HFFc6 (cell line): ENCODE measurements at regions not wholly inside any gene's neighbourhood (a gene's known extent, or its start where the extent isn't known, plus 50 kb on each side); places are given as distances from the start of the nearest gene placed in this dataset.

Source experiments
- DNase-seq: peaks from one replicate; pipeline ENCODE4 v3.0.0-alpha.2; 2018
- H3K27ac Mint-ChIP-seq: 2 replicates; pipeline ENCODE4 v1.8.0; 2020; ENCODE audit warnings: mild to moderate bottlenecking, mixed read lengths
- H3K27me3 Mint-ChIP-seq: 2 replicates; pipeline ENCODE4 v1.8.0; 2021; ENCODE audit warnings: mild to moderate bottlenecking, moderate library complexity, mixed read lengths; ENCODE audit not compliant: insufficient read depth
- H3K36me3 Mint-ChIP-seq: 2 replicates; pipeline ENCODE4 v1.8.0; 2021; ENCODE audit warnings: low read depth, mixed read lengths
- H3K4me1 Mint-ChIP-seq: 2 replicates; pipeline ENCODE4 v1.8.0; 2020; ENCODE audit warnings: low read depth, mixed read lengths
- H3K4me3 Mint-ChIP-seq: 2 replicates; pipeline ENCODE4 v1.8.0; 2020; ENCODE audit warnings: mild to moderate bottlenecking, moderate library complexity, mixed read lengths
- H3K9me3 Mint-ChIP-seq: 2 replicates; pipeline ENCODE4 v1.8.0; 2020; ENCODE audit warnings: mild to moderate bottlenecking, mixed read lengths
- CTCF ChIP-seq: fragments of 200-600 bp; sonication (generic); IDR thresholded peaks from 2 replicates; pipeline ENCODE4 v1.5.0; 2021; ENCODE audit warnings: antibody characterized with exemption, mild to moderate bottlenecking

GRCh38 chr11:29119116-29119515 lies 897.7 kb downstream of the KCNA4 start:
- Mint-ChIP-seq H3K27ac (peak overlapping the region; percentile 99), H3K27me3 (no peaks in the 10 kb centered on the region), H3K4me3 (peak overlapping the region; percentile 86), H3K4me1 (peaks cover 64% of the 10 kb centered on the region), H3K36me3 (no peaks in the 10 kb centered on the region), H3K9me3 (no peaks in the 10 kb centered on the region)
- TF ChIP-seq CTCF = no peak
- peak; percentile 21 for DNase-seq

- Mint-ChIP-seq H3K27ac (no peak overlapping the region), H3K4me3 (no peak overlapping the region), H3K9me3 (peaks cover 19% of the 10 kb centered on the region), H3K4me1 (peaks cover 44% of the 10 kb centered on the region), H3K36me3 (peaks cover 15% of the 10 kb centered on the region), H3K27me3 (no peaks in the 10 kb centered on the region; the same call in 1 of the 2 replicates)
- TF ChIP-seq CTCF = no peak
- DNase-seq = no peak
Observed at GRCh38 chr11:29100967-29101366, 915.9 kb downstream of the KCNA4 start.

GRCh38 chr11:29095821-29096220 lies 921.0 kb downstream of the KCNA4 start:
- H3K36me3 Mint-ChIP-seq = peaks cover 10% of the 10 kb centered on the region; the same call in 1 of the 2 replicates
- no peak for DNase-seq
- TF ChIP-seq CTCF = no peak
- no peaks in the 10 kb centered on the region for H3K27me3 Mint-ChIP-seq
- peaks cover 77% of the 10 kb centered on the region for H3K4me1 Mint-ChIP-seq
- peaks cover 4% of the 10 kb centered on the region; the same call in 1 of the 2 replicates for H3K9me3 Mint-ChIP-seq
- no peak overlapping the region for H3K27ac Mint-ChIP-seq
- H3K4me3 Mint-ChIP-seq = no peak overlapping the region

- no peak for TF ChIP-seq CTCF
- H3K4me1 Mint-ChIP-seq = peaks cover 81% of the 10 kb centered on the region
- peak; percentile 45 for DNase-seq
Observed at GRCh38 chr11:29093416-29094120, 923.3 kb downstream of the KCNA4 start.

GRCh38 chr11:29087200-29087812 lies 929.5 kb downstream of the KCNA4 start:
- Mint-ChIP-seq H3K27ac (no peak overlapping the region), H3K9me3 (no peaks in the 10 kb centered on the region), H3K4me3 (no peak overlapping the region), H3K36me3 (peaks cover 6% of the 10 kb centered on the region), H3K4me1 (peaks cover 46% of the 10 kb centered on the region), H3K27me3 (no peaks in the 10 kb centered on the region)
- no peak for DNase-seq
- no peak for TF ChIP-seq CTCF

More at GRCh38 chr11:29093416-29094120, 923.3 kb downstream of the KCNA4 start:
- Mint-ChIP-seq H3K9me3 (peaks cover 4% of the 10 kb centered on the region; the same call in 1 of the 2 replicates), H3K27ac (peak overlapping the region; percentile 65), H3K36me3 (peaks cover 13% of the 10 kb centered on the region), H3K4me3 (no peak overlapping the region), H3K27me3 (no peaks in the 10 kb centered on the region)
